Mesenteric fat pad (tissue), 1 donor: ENCODE measurements at regions not wholly inside any gene's neighbourhood (a gene's known extent, or its start where the extent isn't known, plus 50 kb on each side); places are given as distances from the start of the nearest gene placed in this dataset.
"Not testable (repeated sequence)": the region's sequence is repeated elsewhere in the genome, so short reads cannot be mapped to it uniquely, and the experiment has no call there.

Source experiments
- DNase-seq: peaks from one replicate; pipeline ENCODE4 v3.0.0-alpha.2; 2020; ENCODE audit warnings: low spot score
- donor health status: DM: yes; HTN: yes; CAD: no.

GRCh38 chr1:194731025-194731424 is 1544.6 kb upstream of the B3GALT2 start:
- no peak for DNase-seq

DNA sequence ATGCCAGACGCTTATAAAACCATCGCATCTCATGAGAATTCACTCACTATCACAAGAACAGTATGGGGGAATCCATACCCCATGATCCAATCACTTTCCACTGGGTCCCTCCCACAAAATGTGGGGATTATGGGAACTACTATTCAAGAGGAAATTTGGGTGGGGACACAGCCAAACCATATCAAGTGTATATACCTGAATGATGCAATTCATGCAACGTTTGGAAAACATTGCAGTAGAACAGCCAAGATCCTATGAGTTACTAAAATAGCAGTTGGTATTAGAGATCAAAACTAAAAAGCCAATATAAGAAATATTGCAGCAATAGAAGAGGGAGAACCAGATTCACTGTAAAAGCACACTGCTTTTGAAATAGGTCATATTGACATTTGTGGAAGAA is 1543.9 kb upstream of the B3GALT2 start:
- DNase-seq: no peak

DNA sequence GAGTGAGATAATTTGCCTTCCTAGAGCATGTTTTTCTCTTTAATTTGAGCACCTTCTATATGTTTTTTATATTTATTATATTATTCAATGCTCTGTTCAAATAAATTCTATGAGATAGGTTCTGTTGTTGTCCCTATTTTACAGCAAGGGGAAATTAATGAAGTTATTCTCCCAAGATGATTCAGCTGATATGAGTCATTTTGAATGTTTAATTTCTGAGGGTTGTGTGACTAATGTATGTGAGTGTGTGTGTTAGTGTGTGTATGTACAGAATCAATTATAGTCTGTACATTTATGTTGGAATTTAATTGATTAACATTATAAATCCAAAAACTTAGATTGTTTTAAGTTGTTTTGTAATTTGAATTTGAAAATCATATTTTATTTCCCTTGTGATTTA is 1536.7 kb upstream of the B3GALT2 start:
- no peak for DNase-seq

DNA sequence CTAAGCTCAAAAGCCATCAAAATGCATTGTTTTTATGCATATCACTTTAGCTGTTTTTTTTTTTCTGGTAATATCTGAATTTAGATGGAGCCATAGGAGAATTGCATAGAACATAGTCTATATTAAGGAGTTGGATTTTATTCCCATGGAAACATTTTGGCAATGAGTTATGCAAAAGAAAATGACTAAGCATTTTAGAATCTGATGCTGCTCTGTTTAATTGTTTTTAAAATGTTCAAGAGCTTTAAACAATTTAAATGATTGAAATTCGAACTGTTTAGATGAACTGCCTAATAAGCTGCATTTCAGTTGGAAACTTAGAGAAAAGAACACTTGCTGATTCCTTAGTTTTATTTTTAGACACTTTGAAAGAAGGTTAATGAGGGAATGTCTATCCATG is 1531.5 kb upstream of the B3GALT2 start:
- DNase-seq: no peak

- no peak for DNase-seq
Observed at GRCh38 chr1:194717334-194717733, 1530.9 kb upstream of the B3GALT2 start.

DNA sequence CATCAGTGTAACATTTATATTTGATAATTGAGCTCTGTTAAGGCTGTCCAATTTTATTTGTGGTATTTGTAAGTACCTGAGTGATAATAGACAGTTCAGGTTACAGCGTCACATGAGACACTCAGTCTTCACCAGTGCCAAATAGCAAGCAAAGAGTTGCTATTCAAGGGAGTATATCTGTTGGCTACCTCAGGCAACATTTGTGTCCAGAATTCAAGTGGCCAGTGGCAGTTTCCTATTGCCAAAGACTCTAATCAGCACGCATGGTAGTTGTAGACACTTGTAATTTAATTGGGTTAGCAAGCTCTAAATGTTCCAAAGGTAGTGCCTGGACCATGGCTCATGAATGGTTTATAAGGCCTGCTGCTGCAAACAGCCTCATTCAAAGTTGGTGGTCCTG is 1524.3 kb upstream of the B3GALT2 start:
- DNase-seq: no peak

DNA sequence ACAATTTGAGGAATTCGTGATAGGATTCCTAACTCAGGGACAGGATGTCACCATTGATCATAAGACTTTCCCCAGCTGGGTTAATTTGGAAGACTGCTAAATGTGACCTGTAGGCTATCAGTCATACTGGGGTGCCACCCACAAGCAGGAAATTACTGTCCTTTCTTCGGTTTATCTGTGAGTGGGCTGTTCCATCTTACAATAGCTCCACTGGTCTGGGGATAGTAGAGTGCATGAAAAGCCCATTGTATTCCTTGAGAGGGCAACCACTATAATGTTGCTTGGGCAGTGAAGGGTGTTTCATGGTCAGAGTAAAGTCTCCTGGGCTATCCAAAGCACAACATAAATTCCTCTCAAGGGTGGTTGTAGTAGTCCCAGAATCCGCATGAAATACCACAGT is 1523.0 kb upstream of the B3GALT2 start:
- DNase-seq: no peak

GRCh38 chr1:194707074-194707473 is 1520.7 kb upstream of the B3GALT2 start:
- no peak for DNase-seq

DNA sequence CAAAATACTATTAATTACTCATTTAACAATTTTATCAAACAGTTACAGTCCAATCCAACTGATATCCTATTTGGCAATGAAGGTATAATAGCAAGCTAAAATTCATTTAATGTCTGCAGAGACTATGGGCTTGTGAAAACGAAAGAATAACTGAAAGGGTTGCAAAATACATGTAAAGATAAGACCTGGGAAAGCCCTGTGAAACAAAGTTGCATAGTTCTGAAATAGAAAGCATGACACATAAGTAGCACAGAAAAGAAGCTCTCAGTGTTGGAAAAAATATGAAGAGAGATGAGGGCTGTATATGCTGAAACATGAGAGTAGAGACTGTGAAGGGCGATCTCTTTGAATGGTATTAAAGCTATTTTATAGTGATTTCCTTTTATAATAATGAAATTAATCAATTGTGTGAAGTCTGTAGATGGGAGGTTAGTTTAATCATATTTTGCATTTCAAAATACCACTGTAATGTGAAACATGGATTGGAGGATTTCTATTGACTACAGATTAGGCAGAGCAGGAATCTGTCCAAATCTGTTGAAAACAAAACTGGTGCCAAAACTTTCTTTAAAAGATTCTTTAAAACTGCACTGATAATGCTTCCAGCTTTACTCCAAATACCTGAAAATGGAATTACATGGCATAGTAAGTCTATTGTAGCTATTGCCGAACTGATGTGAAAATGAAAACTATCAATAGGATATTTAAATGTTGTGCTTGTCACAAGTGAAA is 1518.9 kb upstream of the B3GALT2 start:
- DNase-seq: no peak

GRCh38 chr1:194698908-194699318 is 1512.5 kb upstream of the B3GALT2 start:
- no peak for DNase-seq

DNA sequence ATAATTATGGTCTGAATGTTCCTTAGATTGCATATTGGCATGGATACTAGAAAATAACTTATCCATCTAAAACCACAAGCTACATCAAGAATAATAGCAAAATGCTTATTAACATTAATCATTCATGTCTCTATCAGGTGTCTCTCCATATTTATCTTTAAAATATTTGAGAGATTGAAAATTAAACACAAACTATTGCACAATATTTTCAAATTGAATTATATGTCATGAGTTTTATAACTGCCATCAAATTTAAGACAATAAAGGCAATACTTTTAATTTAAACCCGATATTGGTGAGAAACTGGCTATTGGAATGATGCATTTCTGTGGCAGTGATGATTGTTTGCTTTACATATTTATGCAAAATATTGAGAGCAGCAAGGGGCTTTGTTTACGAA is 1506.8 kb upstream of the B3GALT2 start:
- DNase-seq: no peak

DNA sequence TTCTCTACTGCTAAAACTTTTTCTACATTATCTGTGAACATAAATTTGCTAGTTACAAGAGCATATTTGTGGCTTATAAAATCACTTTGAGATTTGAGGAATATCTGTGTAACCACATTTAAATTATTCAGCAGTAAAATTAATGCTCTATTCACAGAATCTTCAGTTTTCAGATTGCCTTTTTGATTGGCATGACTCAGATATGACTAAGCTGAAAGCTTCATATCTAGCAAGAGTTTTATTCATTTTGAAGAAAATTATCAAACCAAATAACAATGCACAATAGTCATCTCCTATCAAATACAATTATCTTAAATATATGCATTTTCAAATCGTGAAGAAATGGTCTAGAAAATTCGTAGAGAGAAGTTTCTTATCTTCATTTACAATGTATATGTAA is 1498.2 kb upstream of the B3GALT2 start:
- DNase-seq: no peak

- no peak for DNase-seq
Observed at GRCh38 chr1:194658090-194658439, 1471.7 kb upstream of the B3GALT2 start.

DNA sequence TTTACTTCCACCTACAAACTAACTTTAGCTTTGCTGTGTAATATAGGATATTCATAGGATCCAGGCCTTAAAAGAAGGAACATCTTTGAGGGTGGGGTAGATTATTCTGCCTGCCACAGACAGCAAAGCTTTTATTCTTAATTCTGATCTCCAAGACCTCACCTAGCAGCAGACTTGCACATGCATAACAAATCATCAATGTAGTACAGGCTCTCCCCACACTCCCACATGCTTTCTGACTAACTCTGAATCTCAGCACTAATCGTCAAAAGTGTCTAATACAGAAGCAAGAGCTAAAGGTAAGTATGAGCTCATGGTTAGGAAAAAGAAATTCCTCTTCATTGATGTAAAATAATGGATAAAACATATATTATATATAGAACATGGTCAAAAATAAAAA is 1468.5 kb upstream of the B3GALT2 start:
- no peak for DNase-seq

- DNase-seq: no peak
Observed at GRCh38 chr1:194653385-194653784, 1467.0 kb upstream of the B3GALT2 start.

GRCh38 chr1:194647118-194647517 is 1460.7 kb upstream of the B3GALT2 start:
- no peak for DNase-seq

DNA sequence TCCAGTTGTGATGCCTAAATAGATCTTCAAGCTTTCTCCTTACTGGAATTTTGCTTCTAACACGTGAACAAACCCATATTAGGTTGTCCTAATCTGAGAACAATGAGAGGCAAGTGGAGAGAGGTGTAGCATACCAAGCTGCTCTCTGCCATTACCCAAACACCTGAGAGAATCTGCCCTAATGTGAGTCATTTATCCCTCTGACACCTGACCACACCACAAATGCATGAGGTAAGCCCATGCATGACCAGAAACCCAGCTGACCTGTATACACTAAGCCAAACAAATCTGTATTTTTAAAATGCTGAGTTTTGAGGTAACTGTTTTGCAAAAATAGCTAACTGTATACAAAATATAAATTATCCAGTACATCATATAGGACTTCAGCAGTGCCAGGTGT is 1458.1 kb upstream of the B3GALT2 start:
- DNase-seq: no peak

GRCh38 chr1:194640322-194640721 is 1453.9 kb upstream of the B3GALT2 start:
- no peak for DNase-seq

DNA sequence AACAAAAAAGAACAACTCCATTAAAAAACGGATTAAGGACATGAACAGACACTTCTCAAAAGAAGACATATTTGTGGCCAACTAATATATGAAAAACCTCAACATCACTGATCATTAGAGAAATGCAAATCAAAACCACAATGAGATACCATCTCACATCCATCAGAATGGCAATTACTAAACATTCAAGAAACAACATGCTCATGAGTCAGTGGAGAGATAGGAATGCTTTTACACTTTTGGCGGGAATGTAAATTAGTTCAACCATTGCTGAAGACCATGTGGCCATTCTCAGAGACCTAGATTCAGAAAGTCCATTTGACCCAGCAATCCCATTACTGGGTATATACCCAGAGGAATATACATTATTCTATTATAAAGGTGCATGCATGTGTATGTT is 1442.6 kb upstream of the B3GALT2 start:
- no peak for DNase-seq

GRCh38 chr1:194624833-194625232 is 1438.4 kb upstream of the B3GALT2 start:
- DNase-seq: no peak

DNA sequence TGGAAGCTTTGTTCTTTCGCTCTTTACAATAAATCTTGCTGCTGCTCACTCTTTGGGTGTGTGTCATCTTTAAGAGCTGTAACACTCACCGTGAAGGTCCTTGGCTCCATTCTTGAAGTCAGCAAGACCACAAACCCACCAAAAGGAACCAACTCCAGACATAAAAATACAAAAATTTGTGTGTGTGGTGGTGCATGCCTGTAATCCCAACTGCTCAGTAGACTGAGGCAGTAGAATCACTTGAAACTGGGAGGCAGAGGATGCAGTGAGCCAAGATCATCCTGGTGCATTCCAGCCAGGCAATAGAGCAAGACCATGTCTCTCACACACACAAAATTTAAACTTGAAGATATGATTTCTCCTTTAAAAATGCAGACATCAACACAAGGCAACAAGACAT is 1431.7 kb upstream of the B3GALT2 start:
- DNase-seq: no peak

- not testable (repeated sequence) for DNase-seq
Observed at GRCh38 chr1:194617272-194617671, 1430.9 kb upstream of the B3GALT2 start.

DNA sequence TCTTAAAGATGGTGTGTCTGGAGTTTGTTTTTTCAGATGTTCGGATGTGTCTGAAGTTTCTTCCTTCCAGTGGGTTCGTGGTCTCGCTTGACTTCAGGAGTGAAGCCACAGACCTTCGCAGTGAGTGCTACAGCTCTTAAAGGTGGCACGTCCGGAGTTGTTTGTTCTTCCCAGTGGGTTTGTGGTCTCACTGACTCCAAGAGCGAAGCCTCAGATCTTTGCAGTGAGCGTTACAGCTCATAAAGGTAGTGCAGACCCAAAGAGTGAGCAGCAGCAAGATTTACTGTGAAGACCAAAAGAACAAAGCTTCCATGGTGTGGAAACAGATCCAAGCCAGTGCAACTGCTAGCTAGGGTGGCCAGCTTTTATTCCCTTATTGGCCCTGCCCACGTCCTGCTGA is 1430.4 kb upstream of the B3GALT2 start:
- no peak for DNase-seq

DNA sequence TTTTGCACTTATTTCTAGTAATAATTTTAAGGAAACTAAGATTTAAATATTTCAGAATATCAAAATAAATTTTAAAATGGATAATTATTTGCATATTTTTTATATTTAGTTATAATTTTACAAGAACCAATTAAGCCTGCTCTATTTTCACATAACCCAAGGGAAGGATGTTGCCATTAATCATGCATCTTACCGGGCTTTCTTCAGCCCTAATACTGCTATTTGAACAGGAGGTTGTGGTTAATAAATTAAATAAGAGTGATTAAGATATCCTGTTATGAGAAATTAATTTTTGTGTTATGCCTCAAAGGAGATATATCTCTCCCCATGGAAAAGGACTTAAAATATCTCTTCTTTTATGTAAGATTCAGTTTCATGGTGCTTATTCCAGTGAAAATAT is 1415.8 kb upstream of the B3GALT2 start:
- no peak for DNase-seq
